WTC11 (cell line): ENCODE measurements at regions not wholly inside any gene's neighbourhood (a gene's known extent, or its start where the extent isn't known, plus 50 kb on each side); places are given as distances from the start of the nearest gene placed in this dataset.

Source experiments
- ATAC-seq: fragments of 200-7000 bp; cut with Tn5 transposase; 2 replicates; pipeline ENCODE4 v1.10.0; 2021; ENCODE audit warnings: mild to moderate bottlenecking, moderate library complexity
- CTCF ChIA-PET: fragments of 300-600 bp; sonication (Branson Sonifier 250); formaldehyde crosslinking; loops from one replicate; lab custom pipeline; 2021; ENCODE audit warnings: antibody characterized with exemption; lab: Charles Lee
- POLR2A ChIA-PET: fragments of 350-600 bp; sonication (Branson Sonifier 250); formaldehyde crosslinking; loops from one replicate; lab custom pipeline; 2021; ENCODE audit warnings: antibody characterized with exemption; lab: Charles Lee
- DNase-seq: peaks from one replicate; pipeline ENCODE4 v3.0.0; 2021; ENCODE audit warnings: low spot score
- H3K27ac Mint-ChIP-seq: 2 replicates; pipeline ENCODE4 v1.8.0; 2021; ENCODE audit warnings: mixed read lengths
- H3K27me3 Mint-ChIP-seq: 2 replicates; pipeline ENCODE4 v1.8.0; 2021; ENCODE audit warnings: low read depth, mild to moderate bottlenecking, moderate library complexity, mixed read lengths
- H3K36me3 Mint-ChIP-seq: 2 replicates; pipeline ENCODE4 v1.8.0; 2021; ENCODE audit warnings: mixed read lengths
- H3K4me1 Mint-ChIP-seq: 2 replicates; pipeline ENCODE4 v1.8.0; 2022; ENCODE audit warnings: mixed read lengths
- H3K4me3 Mint-ChIP-seq: 2 replicates; pipeline ENCODE4 v1.8.0; 2021; ENCODE audit warnings: mild to moderate bottlenecking, moderate library complexity, mixed read lengths
- H3K9me3 Mint-ChIP-seq: 2 replicates; pipeline ENCODE4 v1.8.0; 2021; ENCODE audit warnings: mixed read lengths
- EMX1 ChIP-seq: fragments of 250-450 bp; sonication (Bioruptor Pico); IDR thresholded peaks from 2 replicates; pipeline ENCODE4 v1.8.0; 2021; ENCODE audit warnings: mild to moderate bottlenecking
- ETV6 ChIP-seq: sonication (generic); formaldehyde crosslinking; IDR thresholded peaks from 2 replicates; pipeline ENCODE4 v1.8.1; 2022; ENCODE audit warnings: mild to moderate bottlenecking, missing genetic modification reagents
- GTF2I ChIP-seq: fragments of 250-450 bp; sonication (Bioruptor Pico); conservative IDR thresholded peaks from 2 replicates; pipeline ENCODE4 v1.4.0; 2021; ENCODE audit warnings: mild to moderate bottlenecking
- JUN ChIP-seq: sonication (generic); formaldehyde crosslinking; IDR thresholded peaks from 2 replicates; pipeline ENCODE4 v1.8.0; 2023; ENCODE audit warnings: mild to moderate bottlenecking, missing genetic modification reagents
- NR3C1 ChIP-seq: sonication (generic); formaldehyde crosslinking; conservative IDR thresholded peaks from 2 replicates; pipeline ENCODE4 v1.8.1; 2023; ENCODE audit warnings: low read depth, mild to moderate bottlenecking, missing genetic modification reagents
- SMAD3 ChIP-seq: sonication (generic); formaldehyde crosslinking; IDR thresholded peaks from 2 replicates; pipeline ENCODE4 v1.8.0; 2022; ENCODE audit warnings: missing genetic modification reagents, mild to moderate bottlenecking, borderline replicate concordance
- SMAD4 ChIP-seq: sonication (generic); formaldehyde crosslinking; IDR thresholded peaks from 2 replicates; pipeline ENCODE4 v1.8.0; 2022; ENCODE audit warnings: mild to moderate bottlenecking, missing genetic modification reagents
- STAT6 ChIP-seq: sonication (generic); formaldehyde crosslinking; conservative IDR thresholded peaks from 2 replicates; pipeline ENCODE4 v1.8.1; 2023; ENCODE audit warnings: mild to moderate bottlenecking, low read depth, missing genetic modification reagents, moderate library complexity
- TCF7 ChIP-seq: sonication (generic); formaldehyde crosslinking; IDR thresholded peaks from 2 replicates; pipeline ENCODE4 v1.8.0; 2022; ENCODE audit warnings: mild to moderate bottlenecking, low read depth, missing genetic modification reagents, moderate library complexity
- ZBTB21 ChIP-seq: sonication (generic); formaldehyde crosslinking; IDR thresholded peaks from 2 replicates; pipeline ENCODE4 v1.8.1; 2023; ENCODE audit warnings: mild to moderate bottlenecking, missing genetic modification reagents, borderline replicate concordance
- ZBTB43 ChIP-seq: sonication (generic); formaldehyde crosslinking; IDR thresholded peaks from 2 replicates; pipeline ENCODE4 v1.8.1; 2023; ENCODE audit warnings: mild to moderate bottlenecking, missing genetic modification reagents
- ZNF138 ChIP-seq: sonication (generic); formaldehyde crosslinking; conservative IDR thresholded peaks from 2 replicates; pipeline ENCODE4 v1.8.1; 2022; ENCODE audit warnings: mild to moderate bottlenecking, moderate library complexity, missing genetic modification reagents
- ZNF281 ChIP-seq: sonication (generic); formaldehyde crosslinking; IDR thresholded peaks from 2 replicates; pipeline ENCODE4 v1.8.0; 2023; ENCODE audit warnings: mild to moderate bottlenecking, missing genetic modification reagents
- ZNF317 ChIP-seq: sonication (generic); formaldehyde crosslinking; IDR thresholded peaks from 2 replicates; pipeline ENCODE4 v1.8.1; 2023; ENCODE audit warnings: low read depth, mild to moderate bottlenecking, moderate library complexity, missing genetic modification reagents, borderline replicate concordance
- ZNF416 ChIP-seq: fragments of 250-450 bp; sonication (Bioruptor Pico); IDR thresholded peaks from 2 replicates; pipeline ENCODE4 v1.9.0; 2021; ENCODE audit warnings: mild to moderate bottlenecking, inconsistent platforms
- ZNF425 ChIP-seq: fragments of 250-450 bp; sonication (Bioruptor Pico); conservative IDR thresholded peaks from 2 replicates; pipeline ENCODE4 v1.9.0; 2021; ENCODE audit warnings: mild to moderate bottlenecking

GRCh38 chr3:117297065-117297464, 587.5 kb downstream of the TUSC7 start:
- peaks cover 3% of the 10 kb centered on the region for H3K4me1 Mint-ChIP-seq
- TF ChIP-seq ZBTB21 (CRISPR knock-in tag): no peak
- no peak for TF ChIP-seq ZNF281 (CRISPR knock-in tag)
- TF ChIP-seq ZNF416 (CRISPR knock-in tag): no peak
- no peak for TF ChIP-seq TCF7 (CRISPR knock-in tag)
- no peak for TF ChIP-seq ZNF138 (CRISPR knock-in tag)
- no peak for TF ChIP-seq ZBTB43
- no peak for TF ChIP-seq ETV6 (CRISPR knock-in tag)
- no peak for TF ChIP-seq SMAD3 (CRISPR knock-in tag)
- no peak for TF ChIP-seq JUN (CRISPR knock-in tag)
- TF ChIP-seq SMAD4 (CRISPR knock-in tag): no peak
- TF ChIP-seq ZNF317 (CRISPR knock-in tag): no peak
- no peak for TF ChIP-seq ZNF425 (CRISPR knock-in tag)
- TF ChIP-seq, all 79 proteins: peak for 0
- H3K9me3 Mint-ChIP-seq: no peaks in the 10 kb centered on the region
- no peaks in the 10 kb centered on the region for H3K36me3 Mint-ChIP-seq
- DNase-seq: no peak
- no peaks in the 10 kb centered on the region for H3K27me3 Mint-ChIP-seq
- POLR2A ChIA-PET: no interaction called here
- ATAC-seq: no peak
- H3K4me3 Mint-ChIP-seq: no peak overlapping the region
- CTCF ChIA-PET: no interaction called here
- no peak overlapping the region for H3K27ac Mint-ChIP-seq

- H3K27me3 Mint-ChIP-seq: no peaks in the 10 kb centered on the region
- no peak overlapping the region for H3K27ac Mint-ChIP-seq
- H3K4me1 Mint-ChIP-seq: no peaks in the 10 kb centered on the region
- TF ChIP-seq STAT6 (CRISPR knock-in tag) (no peak), ZNF425 (CRISPR knock-in tag) (no peak), GTF2I (CRISPR knock-in tag) (no peak), EMX1 (CRISPR knock-in tag) (no peak), SMAD3 (CRISPR knock-in tag) (no peak), NR3C1 (CRISPR knock-in tag) (no peak)
- H3K9me3 Mint-ChIP-seq: no peaks in the 10 kb centered on the region
- no peaks in the 10 kb centered on the region for H3K36me3 Mint-ChIP-seq
- DNase-seq (no peak), ATAC-seq (no peak)
- POLR2A ChIA-PET: no interaction called here
- CTCF ChIA-PET: no interaction called here
- H3K4me3 Mint-ChIP-seq: no peak overlapping the region
Measured at GRCh38 chr3:117297541-117297940, 588.0 kb downstream of the TUSC7 start.
